Dendritic cell treated with granulocyte-macrophage colony-stimulating factor and Interleukin-4, amounts not matched to agents 40 ng/mL and 50 ng/mL, for 4 days (primary cell): ENCODE measurements at regions not wholly inside any gene's neighbourhood (a gene's known extent, or its start where the extent isn't known, plus 50 kb on each side); places are given as distances from the start of the nearest gene placed in this dataset.
"Not testable (repeated sequence)": the region's sequence is repeated elsewhere in the genome, so short reads cannot be mapped to it uniquely, and the experiment has no call there.

Source experiments
- H3K27ac Mint-ChIP-seq: one replicate; pipeline ENCODE4 v1.8.0; 2022; ENCODE audit warnings: mild to moderate bottlenecking, mixed read lengths
- H3K27me3 Mint-ChIP-seq: one replicate; pipeline ENCODE4 v1.8.0; 2022; ENCODE audit warnings: mild to moderate bottlenecking, mixed read lengths
- H3K36me3 Mint-ChIP-seq: one replicate; pipeline ENCODE4 v1.8.0; 2022; ENCODE audit warnings: low read depth, mixed read lengths
- H3K4me1 Mint-ChIP-seq: one replicate; pipeline ENCODE4 v1.8.0; 2022; ENCODE audit warnings: low read depth, mixed read lengths
- H3K4me3 Mint-ChIP-seq: one replicate; pipeline ENCODE4 v1.8.0; 2022; ENCODE audit warnings: mild to moderate bottlenecking, moderate library complexity, mixed read lengths
- H3K9me3 Mint-ChIP-seq: one replicate; pipeline ENCODE4 v1.8.0; 2022; ENCODE audit warnings: mixed read lengths
- intact Hi-C: fragments of 100-400 bp; cut with micrococcal nuclease; formaldehyde crosslinking; loops from one replicate; pipeline ENCODE4 v1.15.0; 2022

DNA sequence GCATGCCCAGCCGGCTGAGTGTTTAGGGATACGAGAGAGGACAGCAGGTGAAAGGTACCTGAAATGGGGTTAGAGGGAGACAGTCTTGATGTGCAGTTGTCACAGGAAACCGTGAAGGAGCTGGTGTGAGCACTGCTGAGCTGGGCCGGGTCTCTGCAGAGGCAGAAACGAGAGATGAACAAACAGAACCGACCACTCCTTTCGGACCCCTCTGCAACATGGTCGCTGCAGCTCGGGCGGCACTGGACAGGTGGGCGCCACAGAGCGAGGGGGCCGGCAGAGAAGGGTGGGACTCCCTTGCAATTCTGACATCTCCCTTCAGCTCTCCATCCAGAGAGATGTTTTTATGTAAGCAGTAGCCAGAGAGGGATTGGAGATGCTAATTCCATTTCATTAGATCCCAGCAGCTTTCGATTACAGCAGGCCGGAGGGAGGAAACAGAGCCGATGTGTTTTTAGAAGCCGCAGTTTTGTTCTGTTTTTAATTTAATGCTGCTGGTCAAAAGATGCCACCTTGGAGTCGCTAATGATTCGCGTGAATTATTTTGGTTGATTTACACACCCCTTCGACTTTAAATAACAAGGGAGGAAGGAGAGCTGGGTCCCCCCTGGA lies 86.3 kb upstream of the RPL38 start:
- Mint-ChIP-seq H3K4me3 (no peak overlapping the region), H3K36me3 (no peaks in the 10 kb centered on the region), H3K27ac (no peak overlapping the region), H3K27me3 (peaks cover 27% of the 10 kb centered on the region), H3K4me1 (no peaks in the 10 kb centered on the region), H3K9me3 (no peaks in the 10 kb centered on the region)
- intact Hi-C loops = no loop called here

DNA sequence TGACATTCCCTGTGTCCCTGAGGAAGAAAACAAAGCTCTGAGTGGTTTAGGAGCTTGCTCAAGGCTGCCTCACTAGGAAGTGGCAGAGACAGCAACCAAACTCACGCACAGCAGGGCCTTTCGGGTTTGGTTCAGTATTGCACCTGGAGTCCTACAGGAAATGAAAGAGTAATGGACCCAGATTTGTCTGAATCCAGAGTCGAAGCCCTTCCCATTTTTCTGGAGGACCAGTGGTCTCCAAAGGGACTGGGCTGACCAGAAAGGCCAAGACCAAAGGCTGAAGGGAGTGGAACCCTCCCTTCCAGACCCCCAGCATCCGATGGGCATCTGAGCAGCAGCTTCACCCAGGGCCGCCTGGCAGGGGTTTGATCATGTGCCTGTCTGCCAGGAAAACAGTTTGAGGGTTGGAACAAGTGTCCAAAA lies 85.5 kb upstream of the RPL38 start:
- Mint-ChIP-seq H3K36me3 (no peaks in the 10 kb centered on the region), H3K27me3 (peaks cover 27% of the 10 kb centered on the region), H3K27ac (no peak overlapping the region), H3K4me1 (no peaks in the 10 kb centered on the region), H3K4me3 (no peak overlapping the region), H3K9me3 (no peaks in the 10 kb centered on the region)
- intact Hi-C loops = no loop called here

DNA sequence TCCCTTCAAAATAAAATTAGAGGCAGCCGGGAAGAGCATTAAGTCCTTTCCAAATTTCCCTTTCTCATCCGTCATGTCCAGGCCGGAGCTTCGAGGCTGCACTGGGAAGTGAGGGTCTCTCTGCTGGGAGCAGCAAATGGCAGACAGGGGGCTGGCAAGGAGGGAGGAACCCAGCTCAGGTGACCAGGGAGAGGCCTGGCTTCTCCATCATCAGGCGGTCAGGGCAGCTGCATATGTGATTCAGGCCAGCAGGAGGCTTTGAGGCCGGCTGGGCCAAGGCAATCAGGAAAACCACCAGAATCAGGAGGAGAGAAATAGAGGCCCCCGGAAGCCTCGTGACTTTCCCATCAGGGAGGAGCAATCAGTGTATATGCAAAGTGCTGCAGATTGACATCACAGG lies 85.0 kb upstream of the RPL38 start:
- no peaks in the 10 kb centered on the region for H3K9me3 Mint-ChIP-seq
- no peak overlapping the region for H3K27ac Mint-ChIP-seq
- intact Hi-C loops = no loop called here
- no peaks in the 10 kb centered on the region for H3K4me1 Mint-ChIP-seq
- H3K27me3 Mint-ChIP-seq = peaks cover 27% of the 10 kb centered on the region
- H3K4me3 Mint-ChIP-seq = no peak overlapping the region
- H3K36me3 Mint-ChIP-seq = no peaks in the 10 kb centered on the region

DNA sequence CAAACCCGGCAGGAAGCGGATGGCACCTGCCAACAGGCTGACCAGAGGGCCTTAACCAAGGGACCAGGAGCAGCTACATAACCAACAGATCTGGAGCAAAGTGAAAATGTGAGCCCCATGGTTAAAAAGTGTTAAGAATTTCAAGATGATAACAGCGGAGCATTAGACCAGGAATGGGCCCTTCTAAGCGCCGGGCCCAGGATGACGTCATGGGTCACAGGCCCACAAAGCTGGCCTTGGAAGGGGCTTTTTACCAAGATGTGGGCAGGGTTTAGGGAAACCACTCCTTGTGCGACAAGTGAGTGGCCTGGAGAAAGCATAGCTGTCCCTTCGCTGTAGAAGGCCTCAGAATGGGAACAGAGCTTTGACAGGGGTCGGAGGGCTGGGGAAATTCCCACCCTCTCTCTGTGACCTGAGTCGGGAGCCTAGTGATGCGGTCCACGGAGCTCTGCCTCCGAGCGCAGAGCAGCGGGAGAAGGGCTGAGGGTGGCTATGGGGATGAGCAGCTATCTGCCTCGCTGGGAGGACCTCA lies 84.4 kb upstream of the RPL38 start:
- H3K36me3 Mint-ChIP-seq = no peaks in the 10 kb centered on the region
- no peak overlapping the region for H3K27ac Mint-ChIP-seq
- H3K27me3 Mint-ChIP-seq = peaks cover 25% of the 10 kb centered on the region
- no peak overlapping the region for H3K4me3 Mint-ChIP-seq
- no peaks in the 10 kb centered on the region for H3K4me1 Mint-ChIP-seq
- H3K9me3 Mint-ChIP-seq = no peaks in the 10 kb centered on the region
- intact Hi-C loops = no loop called here

DNA sequence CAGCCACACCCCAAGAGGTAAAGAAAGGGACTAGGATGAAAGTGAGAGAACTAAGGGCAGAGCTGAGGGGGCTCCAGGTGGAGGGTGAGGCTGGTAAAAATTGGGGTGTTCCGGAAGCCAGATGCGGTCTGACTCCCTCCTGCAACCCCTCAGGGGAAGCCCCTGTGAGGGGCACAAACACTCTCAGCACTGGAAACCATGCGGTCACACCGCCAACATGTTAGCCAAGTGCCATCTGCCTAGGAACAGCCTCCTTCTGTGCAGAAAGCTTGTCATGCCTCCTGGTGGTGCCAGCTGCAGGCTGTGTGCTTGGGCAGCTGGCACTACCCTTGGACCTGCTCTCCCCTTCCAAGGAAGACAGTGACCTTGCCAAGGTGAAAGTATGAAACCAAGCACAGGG lies 83.5 kb upstream of the RPL38 start:
- Mint-ChIP-seq H3K27me3 (peaks cover 24% of the 10 kb centered on the region), H3K4me1 (no peaks in the 10 kb centered on the region), H3K36me3 (no peaks in the 10 kb centered on the region), H3K9me3 (no peaks in the 10 kb centered on the region), H3K4me3 (no peak overlapping the region), H3K27ac (no peak overlapping the region)
- intact Hi-C loops = no loop called here

DNA sequence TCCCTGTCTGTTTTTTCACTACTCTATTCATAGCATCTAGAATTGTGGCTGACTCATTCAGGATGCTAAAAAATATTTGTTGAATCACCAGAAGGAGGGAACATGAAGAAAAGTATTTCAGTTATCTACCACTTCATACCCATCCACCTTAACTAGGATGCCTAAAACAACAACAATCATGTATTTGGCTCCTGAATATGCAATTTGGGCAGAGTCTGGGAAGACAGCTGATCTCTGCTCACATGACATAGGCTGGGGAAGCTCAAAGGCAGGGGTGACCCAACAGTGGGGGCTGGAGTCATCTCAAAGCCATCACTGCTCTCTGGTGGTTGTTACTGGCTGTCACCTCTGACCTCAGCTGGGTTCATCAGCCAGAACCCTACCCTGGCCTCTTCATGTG lies 80.1 kb upstream of the RPL38 start:
- no peak overlapping the region for H3K27ac Mint-ChIP-seq

GRCh38 chr17:74123866-74124444 lies 79.5 kb upstream of the RPL38 start:
- H3K9me3 Mint-ChIP-seq = no peaks in the 10 kb centered on the region
- no peaks in the 10 kb centered on the region for H3K36me3 Mint-ChIP-seq
- peaks cover 18% of the 10 kb centered on the region for H3K27me3 Mint-ChIP-seq
- no peak overlapping the region for H3K4me3 Mint-ChIP-seq
- peaks cover 6% of the 10 kb centered on the region for H3K4me1 Mint-ChIP-seq
- H3K27ac Mint-ChIP-seq = no peak overlapping the region
- intact Hi-C loops = no loop called here

More for the DNA sequence above, 80.1 kb upstream of the RPL38 start:
- Mint-ChIP-seq H3K4me1 (peaks cover 6% of the 10 kb centered on the region), H3K36me3 (no peaks in the 10 kb centered on the region), H3K9me3 (no peaks in the 10 kb centered on the region), H3K27me3 (peaks cover 20% of the 10 kb centered on the region), H3K4me3 (no peak overlapping the region)
- intact Hi-C loops = no loop called here

DNA sequence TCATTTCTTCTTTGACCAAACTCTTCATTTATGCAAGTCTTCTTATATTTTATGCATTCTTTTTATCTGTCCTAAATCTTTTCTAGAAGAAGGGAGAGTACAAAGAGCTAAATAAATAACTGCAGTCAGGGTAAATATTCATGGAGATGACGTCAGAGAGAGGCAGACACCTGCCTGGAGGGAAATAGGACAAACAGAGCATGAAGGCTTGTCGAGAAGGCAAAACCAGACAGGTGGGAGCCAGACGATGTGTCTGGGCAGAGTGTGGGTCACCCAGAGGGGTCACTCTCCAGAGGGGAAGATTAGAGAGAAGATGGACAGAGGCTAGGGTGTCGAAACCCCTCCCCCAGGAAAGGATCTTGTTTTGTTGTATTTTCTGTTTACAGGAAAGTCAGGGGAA lies 78.3 kb upstream of the RPL38 start:
- Mint-ChIP-seq H3K27me3 (peaks cover 18% of the 10 kb centered on the region), H3K27ac (no peak overlapping the region)

DNA sequence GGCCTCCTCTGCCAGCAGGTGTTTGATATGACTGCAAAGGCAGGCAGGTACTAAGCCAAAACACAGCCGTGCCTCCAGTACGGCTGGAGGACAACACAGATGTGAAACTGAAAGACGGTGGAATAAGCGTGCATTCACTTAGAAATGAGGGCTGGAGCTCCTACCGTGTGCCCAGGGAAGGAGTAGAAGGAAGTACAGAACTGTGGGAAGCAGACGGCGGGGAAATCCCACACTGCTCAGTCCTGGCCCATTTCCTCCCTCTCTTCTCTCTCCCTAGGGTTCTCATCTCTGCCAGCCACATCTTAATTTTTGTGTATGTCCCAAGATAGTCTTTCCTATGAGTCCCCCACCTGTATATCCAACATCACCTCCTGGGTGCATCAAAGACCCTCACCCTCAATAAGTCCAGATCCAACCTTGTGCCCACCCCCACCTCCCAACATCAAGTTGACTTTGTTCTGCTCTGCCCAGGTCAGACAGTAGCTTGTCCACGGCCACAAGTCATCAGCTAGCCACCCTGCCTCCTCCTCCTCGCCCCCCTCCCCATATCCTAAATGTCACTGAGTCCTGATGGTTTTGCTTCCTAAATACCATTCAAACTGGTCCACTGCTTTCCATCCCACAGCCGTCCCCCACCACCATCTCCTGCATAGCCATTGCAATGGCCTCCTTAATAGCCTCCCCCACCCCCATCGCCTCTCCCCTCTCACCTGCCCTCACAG lies 77.1 kb upstream of the RPL38 start:
- Mint-ChIP-seq H3K4me3 (no peak overlapping the region), H3K9me3 (no peaks in the 10 kb centered on the region), H3K27me3 (peaks cover 25% of the 10 kb centered on the region), H3K4me1 (peaks cover 6% of the 10 kb centered on the region), H3K27ac (no peak overlapping the region), H3K36me3 (no peaks in the 10 kb centered on the region)
- intact Hi-C loops = no loop called here

More for the DNA sequence above, 78.3 kb upstream of the RPL38 start:
- Mint-ChIP-seq H3K4me1 (peaks cover 6% of the 10 kb centered on the region), H3K9me3 (no peaks in the 10 kb centered on the region), H3K4me3 (no peak overlapping the region), H3K36me3 (no peaks in the 10 kb centered on the region)
- intact Hi-C loops = no loop called here

GRCh38 chr17:74126959-74127358 lies 76.5 kb upstream of the RPL38 start:
- Mint-ChIP-seq H3K36me3 (no peaks in the 10 kb centered on the region), H3K4me1 (peaks cover 6% of the 10 kb centered on the region), H3K27ac (no peak overlapping the region), H3K4me3 (no peak overlapping the region), H3K9me3 (no peaks in the 10 kb centered on the region), H3K27me3 (peaks cover 23% of the 10 kb centered on the region)
- intact Hi-C loops = no loop called here

GRCh38 chr17:74128456-74129211 lies 74.8 kb upstream of the RPL38 start:
- intact Hi-C loops = no loop called here
- H3K27me3 Mint-ChIP-seq = peaks cover 27% of the 10 kb centered on the region
- no peak overlapping the region for H3K27ac Mint-ChIP-seq

GRCh38 chr17:74129800-74130199 lies 73.7 kb upstream of the RPL38 start:
- H3K27ac Mint-ChIP-seq, H3K4me1 Mint-ChIP-seq, H3K9me3 Mint-ChIP-seq, H3K4me3 Mint-ChIP-seq, H3K36me3 Mint-ChIP-seq, intact Hi-C loops: not testable (repeated sequence)
- peaks cover 27% of the 10 kb centered on the region for H3K27me3 Mint-ChIP-seq

More at GRCh38 chr17:74128456-74129211, 74.8 kb upstream of the RPL38 start:
- Mint-ChIP-seq H3K4me3 (no peak overlapping the region), H3K9me3 (no peaks in the 10 kb centered on the region), H3K36me3 (no peaks in the 10 kb centered on the region), H3K4me1 (peaks cover 6% of the 10 kb centered on the region)

- no peak overlapping the region for H3K4me3 Mint-ChIP-seq
- no peaks in the 10 kb centered on the region for H3K9me3 Mint-ChIP-seq
- H3K27ac Mint-ChIP-seq = no peak overlapping the region
- peaks cover 26% of the 10 kb centered on the region for H3K27me3 Mint-ChIP-seq
- peaks cover 6% of the 10 kb centered on the region for H3K4me1 Mint-ChIP-seq
- intact Hi-C loops = no loop called here
- H3K36me3 Mint-ChIP-seq = no peaks in the 10 kb centered on the region
Measured at GRCh38 chr17:74130276-74130675, 73.2 kb upstream of the RPL38 start.

DNA sequence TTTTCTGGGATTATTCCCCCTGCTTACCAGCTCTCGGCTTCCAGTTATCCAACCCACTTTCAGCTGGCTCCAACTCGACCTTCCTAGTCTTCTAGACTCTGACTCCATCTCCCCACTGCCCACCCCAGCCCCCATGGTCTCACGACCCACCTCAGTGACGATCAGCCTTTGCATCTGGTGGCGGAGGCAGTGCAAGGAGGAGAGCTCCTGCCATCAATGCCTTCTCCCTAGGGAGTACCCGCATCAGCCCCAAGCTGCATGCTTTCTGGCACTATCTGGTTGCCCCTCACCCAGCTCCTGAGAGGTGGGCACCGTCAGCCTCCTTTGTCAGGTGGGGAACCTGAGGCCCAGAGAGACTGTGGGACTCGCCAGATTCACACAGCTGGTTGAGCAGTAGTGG lies 72.6 kb upstream of the RPL38 start:
- Mint-ChIP-seq H3K4me1 (peaks cover 6% of the 10 kb centered on the region), H3K27me3 (peaks cover 28% of the 10 kb centered on the region), H3K27ac (no peak overlapping the region), H3K9me3 (no peaks in the 10 kb centered on the region), H3K4me3 (no peak overlapping the region), H3K36me3 (no peaks in the 10 kb centered on the region)
- intact Hi-C loops = no loop called here
